H9 (cell line): ENCODE measurements at regions not wholly inside any gene's neighbourhood (a gene's known extent, or its start where the extent isn't known, plus 50 kb on each side); places are given as distances from the start of the nearest gene placed in this dataset.

Source experiments
- DNase-seq: peaks from one replicate; pipeline ENCODE4 v3.0.0-alpha.2; 2017
- H2AFZ ChIP-seq: one replicate; pipeline ENCODE4 v1.6.1; 2013; ENCODE audit warnings: mild to moderate bottlenecking, low read length, control low read depth, moderate library complexity
- H2AK5ac ChIP-seq: 2 replicates; pipeline ENCODE4 v1.6.1; 2013; ENCODE audit warnings: low read length, control low read depth, mixed read lengths; ENCODE audit not compliant: insufficient read length
- H2BK120ac ChIP-seq: one replicate; pipeline ENCODE4 v1.6.1; 2013; ENCODE audit warnings: low read depth, mild to moderate bottlenecking, low read length, control low read depth, inconsistent platforms; ENCODE audit not compliant: poor library complexity, severe bottlenecking
- H2BK12ac ChIP-seq: 2 replicates; pipeline ENCODE4 v1.6.1; 2013; ENCODE audit warnings: low read length, control low read depth, mixed read lengths, low read depth; ENCODE audit not compliant: insufficient read length
- H2BK15ac ChIP-seq: 2 replicates; pipeline ENCODE4 v1.6.1; 2013; ENCODE audit warnings: low read depth, low read length, control low read depth
- H2BK20ac ChIP-seq: one replicate; pipeline ENCODE4 v1.6.1; 2013; ENCODE audit warnings: low read depth, mild to moderate bottlenecking, low read length, control low read depth, inconsistent platforms; ENCODE audit not compliant: poor library complexity, severe bottlenecking
- H2BK5ac ChIP-seq: 2 replicates; pipeline ENCODE4 v1.6.1; 2013; ENCODE audit warnings: low read length, control low read depth, mixed read lengths; ENCODE audit not compliant: insufficient read length
- H3K14ac ChIP-seq: 2 replicates; pipeline ENCODE4 v1.6.1; 2013; ENCODE audit warnings: low read length, control low read depth; ENCODE audit not compliant: insufficient read depth
- H3K18ac ChIP-seq: 2 replicates; pipeline ENCODE4 v1.6.1; 2013; ENCODE audit warnings: low read depth, mild to moderate bottlenecking, mixed read lengths, low read length, control low read depth; ENCODE audit not compliant: insufficient read length
- H3K23ac ChIP-seq: 2 replicates; pipeline ENCODE4 v1.6.1; 2013; ENCODE audit warnings: low read length, control low read depth, mixed read lengths, low read depth; ENCODE audit not compliant: insufficient read length
- H3K23me2 ChIP-seq: 2 replicates; pipeline ENCODE4 v1.6.1; 2013; ENCODE audit warnings: low read depth, mild to moderate bottlenecking, mixed read lengths, low read length, control low read depth; ENCODE audit not compliant: insufficient read length, poor library complexity, severe bottlenecking
- H3K27ac ChIP-seq: 2 replicates; pipeline ENCODE4 v1.5.1; 2013; ENCODE audit warnings: low read length, control low read depth, mixed read lengths, low read depth; ENCODE audit not compliant: insufficient read length
- H3K27me3 ChIP-seq: 2 replicates; pipeline ENCODE4 v1.6.1; 2013; ENCODE audit warnings: low read length, control low read depth, inconsistent platforms; ENCODE audit not compliant: insufficient read depth
- H3K4ac ChIP-seq: 2 replicates; pipeline ENCODE4 v1.6.1; 2013; ENCODE audit warnings: low read depth, mild to moderate bottlenecking, control low read depth, inconsistent platforms, low read length, moderate library complexity
- H3K4me1 ChIP-seq: 2 replicates; pipeline ENCODE4 v1.6.1; 2013; ENCODE audit warnings: low read length, control low read depth, inconsistent platforms; ENCODE audit not compliant: insufficient read depth
- H3K4me2 ChIP-seq: 2 replicates; pipeline ENCODE4 v1.6.1; 2013; ENCODE audit warnings: low read length, control low read depth, mixed read lengths; ENCODE audit not compliant: insufficient read length, insufficient read depth
- H3K56ac ChIP-seq: 2 replicates; pipeline ENCODE4 v1.6.1; 2013; ENCODE audit warnings: low read depth, mild to moderate bottlenecking, mixed read lengths, low read length, control low read depth; ENCODE audit not compliant: insufficient read length
- H3K79me1 ChIP-seq: 2 replicates; pipeline ENCODE4 v1.6.1; 2013; ENCODE audit warnings: low read depth, mild to moderate bottlenecking, moderate library complexity, low read length, control low read depth, inconsistent platforms; ENCODE audit not compliant: insufficient read depth, poor library complexity, severe bottlenecking
- H3K79me2 ChIP-seq: 2 replicates; pipeline ENCODE4 v1.6.1; 2013; ENCODE audit warnings: low read length, control low read depth, inconsistent platforms; ENCODE audit not compliant: insufficient read depth
- H3K9ac ChIP-seq: 2 replicates; pipeline ENCODE4 v1.6.1; 2013; ENCODE audit warnings: low read length, control low read depth, mixed read lengths; ENCODE audit not compliant: insufficient read length; ENCODE audit errors: extremely low read depth
- H3K9me3 ChIP-seq: one replicate; pipeline ENCODE4 v1.6.1; 2013; ENCODE audit warnings: low read depth, low read length, inconsistent platforms; ENCODE audit not compliant: control insufficient read depth
- H3T11ph ChIP-seq: one replicate; pipeline ENCODE4 v1.6.1; 2013; ENCODE audit warnings: mild to moderate bottlenecking, low read length, control low read depth, inconsistent platforms
- H4K20me1 ChIP-seq: one replicate; pipeline ENCODE4 v1.6.1; 2013; ENCODE audit not compliant: control insufficient read depth, insufficient read length, insufficient read depth
- H4K5ac ChIP-seq: 2 replicates; pipeline ENCODE4 v1.6.1; 2013; ENCODE audit warnings: low read depth, mild to moderate bottlenecking, mixed read lengths, low read length, control low read depth; ENCODE audit not compliant: insufficient read length
- H4K8ac ChIP-seq: replicated peaks from 2 replicates; pipeline ENCODE4 v1.6.1; 2013; ENCODE audit warnings: low read length, control low read depth, mixed read lengths, low read depth; ENCODE audit not compliant: insufficient read length
- H4K91ac ChIP-seq: 2 replicates; pipeline ENCODE4 v1.6.1; 2013; ENCODE audit warnings: low read depth, mild to moderate bottlenecking, moderate library complexity, mixed read lengths, low read length, control low read depth; ENCODE audit not compliant: insufficient read length
- H3K27ac Mint-ChIP-seq, 3 experiments: 2 replicates in 2 of 3; 3 replicates in 1 of 3; pipeline ENCODE4 v1.8.0; 2020 to 2021; ENCODE audit warnings: mixed read lengths in 3 of 3, mild to moderate bottlenecking in 1 of 3, moderate library complexity in 1 of 3
- H3K27me3 Mint-ChIP-seq: 2 replicates; pipeline ENCODE4 v1.8.0; 2021; ENCODE audit warnings: low read depth, mild to moderate bottlenecking, moderate library complexity, mixed read lengths
- H3K36me3 Mint-ChIP-seq, 3 experiments: 2 replicates in 2 of 3; 3 replicates in 1 of 3; pipeline ENCODE4 v1.8.0; 2020 to 2021; ENCODE audit warnings: low read depth in 3 of 3, mixed read lengths in 3 of 3; ENCODE audit not compliant: insufficient read depth in 1 of 3
- H3K4me1 Mint-ChIP-seq, 2 experiments: 2 replicates each; pipeline ENCODE4 v1.8.0; 2020; ENCODE audit warnings: mixed read lengths in 2 of 2
- H3K4me3 Mint-ChIP-seq, 2 experiments: 2 replicates in 1 of 2; 3 replicates in 1 of 2; pipeline ENCODE4 v1.8.0; 2020 to 2021; ENCODE audit warnings: mild to moderate bottlenecking in 2 of 2, mixed read lengths in 2 of 2, moderate library complexity in 1 of 2
- H3K9me3 Mint-ChIP-seq, 2 experiments: 2 replicates in 1 of 2; 3 replicates in 1 of 2; pipeline ENCODE4 v1.8.0; 2020; ENCODE audit warnings: mild to moderate bottlenecking in 2 of 2, mixed read lengths in 2 of 2, moderate library complexity in 1 of 2
- CTCF ChIP-seq: fragments of 200-600 bp; sonication (generic); conservative IDR thresholded peaks from 3 replicates; pipeline ENCODE4 v1.8.0; 2021; ENCODE audit warnings: antibody characterized with exemption, mild to moderate bottlenecking
- WGBS: extraction: QIAGEN DNeasy Blood & Tissue Kit; methylation state at CpG from one replicate; pipeline ENCODE4 v1.1.7; 2013; ENCODE audit warnings: missing lambda C conversion rate, low lambda C conversion rate, mixed read lengths; ENCODE audit not compliant: insufficient read length; ENCODE audit errors: extremely low coverage; 5-methylcytosine and 5-hydroxymethylcytosine counted together

- Histone ChIP-seq H4K91ac (no peak overlapping the region), H3K4me1 (no peaks in the 10 kb centered on the region; the same call in 1 of the 2 replicates), H2BK20ac (no peak overlapping the region), H2AFZ (no peak overlapping the region), H3K79me2 (no peaks in the 10 kb centered on the region), H3K9ac (no peak overlapping the region), H4K5ac (no peak overlapping the region), H2BK15ac (no peak overlapping the region), H2BK5ac (no peak overlapping the region), H3K14ac (no peak overlapping the region), H3K4me2 (no peak overlapping the region), H3T11ph (no peak overlapping the region), H3K18ac (no peak overlapping the region), H3K4ac (no peak overlapping the region), H2BK120ac (no peak overlapping the region), H3K56ac (no peak overlapping the region), H4K8ac (no peak overlapping the region), H3K27ac (no peak overlapping the region), H3K23me2 (no peaks in the 10 kb centered on the region), H4K20me1 (no peaks in the 10 kb centered on the region), H3K9me3 (no peaks in the 10 kb centered on the region), H3K79me1 (no peaks in the 10 kb centered on the region), H3K27me3 (no peaks in the 10 kb centered on the region), H3K23ac (no peak overlapping the region), H2AK5ac (no peak overlapping the region), H2BK12ac (no peak overlapping the region)
- Mint-ChIP-seq H3K27ac (peak overlapping the region in 1 of 3 experiments; percentile 58; a peak in 2 of 7 replicates), H3K4me1 (peaks cover 15 to 20% of the 10 kb centered on the region in 2 experiments), H3K9me3 (0 out of 5 replicates have a peak, but pooled peaks cover 0 to 3% of the 10 kb centered on the region in 2 experiments), H3K36me3 (peaks cover 0 to 4% (median 2%) of the 10 kb centered on the region in 3 experiments; a peak in 4 of 7 replicates), H3K4me3 (no peak overlapping the region), H3K27me3 (no peaks in the 10 kb centered on the region)
- WGBS = no CpG with 5 or more reads among the region's 2 CpGs
- no peak for TF ChIP-seq CTCF
- no peak for DNase-seq
These were observed 140.4 kb downstream of the TUSC1 start for GRCh38 chr9:25537808-25538207.
